ENCODE measurements at regions not wholly inside any gene's neighbourhood (a gene's known extent, or its start where the extent isn't known, plus 50 kb on each side); places are given as distances from the start of the nearest gene placed in this dataset.
A peak's percentile ranks its signal among the peaks of the same experiment; 100 is the strongest.

- DNase-seq (ENCODE audit: low spot score) = no peak
These were observed 73.9 kb downstream of the WNT5A start for GRCh38 chr3:55413236-55413635.

DNA sequence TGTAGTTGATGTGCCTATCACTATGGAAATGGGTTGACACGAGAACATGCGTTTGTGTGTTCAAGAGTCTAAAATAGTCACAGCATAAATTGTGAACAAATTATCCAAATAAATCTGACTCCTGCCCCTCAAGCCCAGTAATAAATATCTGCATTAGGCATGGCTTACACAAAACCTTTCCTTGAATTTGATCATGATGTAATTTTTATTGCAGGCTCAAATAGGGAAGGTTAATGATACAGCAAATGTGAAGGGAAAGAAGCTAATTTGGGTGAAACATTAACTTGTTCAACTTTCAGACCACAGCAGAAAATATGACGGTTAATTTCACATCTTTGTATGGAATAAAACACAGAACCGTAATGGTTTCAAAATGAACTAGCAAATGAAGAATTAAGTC lies 74.6 kb downstream of the WNT5A start:
- DNase-seq (ENCODE audit: low spot score) = no peak

GRCh38 chr3:55409806-55410205 lies 77.3 kb downstream of the WNT5A start:
- DNase-seq (ENCODE audit: low spot score) = no peak

DNA sequence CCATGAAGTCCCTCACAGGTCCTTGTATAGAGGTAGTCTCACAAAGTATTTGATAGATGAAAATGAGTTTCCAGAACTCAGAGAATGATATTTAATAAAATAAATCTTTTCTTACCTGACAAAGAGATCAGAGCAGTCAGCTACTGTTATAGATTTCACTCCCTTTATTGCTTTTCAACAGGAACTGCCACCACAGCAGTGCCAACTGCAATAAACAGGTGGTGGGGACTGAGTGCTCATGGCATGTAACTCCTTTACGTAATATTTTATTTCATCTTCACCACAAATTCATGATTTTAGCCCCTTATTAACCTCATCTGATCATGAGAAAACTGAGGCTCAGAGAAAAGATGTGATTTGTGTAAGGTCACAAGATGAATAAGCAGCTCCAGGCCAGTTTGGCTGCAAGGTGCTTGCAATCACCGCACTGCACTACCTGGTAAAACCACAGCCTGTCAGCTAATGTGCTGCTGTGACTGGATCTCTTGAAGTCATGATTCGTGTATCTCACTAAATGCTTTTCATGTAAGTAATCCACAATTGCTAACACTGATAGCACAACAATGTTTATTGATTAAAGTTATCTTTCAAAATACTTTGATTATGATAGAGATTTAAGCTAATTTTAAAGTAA lies 78.8 kb downstream of the WNT5A start:
- DNase-seq (ENCODE audit: low spot score) = no peak

GRCh38 chr3:55407426-55407820 lies 79.7 kb downstream of the WNT5A start:
- DNase-seq (ENCODE audit: low spot score) = no peak

DNA sequence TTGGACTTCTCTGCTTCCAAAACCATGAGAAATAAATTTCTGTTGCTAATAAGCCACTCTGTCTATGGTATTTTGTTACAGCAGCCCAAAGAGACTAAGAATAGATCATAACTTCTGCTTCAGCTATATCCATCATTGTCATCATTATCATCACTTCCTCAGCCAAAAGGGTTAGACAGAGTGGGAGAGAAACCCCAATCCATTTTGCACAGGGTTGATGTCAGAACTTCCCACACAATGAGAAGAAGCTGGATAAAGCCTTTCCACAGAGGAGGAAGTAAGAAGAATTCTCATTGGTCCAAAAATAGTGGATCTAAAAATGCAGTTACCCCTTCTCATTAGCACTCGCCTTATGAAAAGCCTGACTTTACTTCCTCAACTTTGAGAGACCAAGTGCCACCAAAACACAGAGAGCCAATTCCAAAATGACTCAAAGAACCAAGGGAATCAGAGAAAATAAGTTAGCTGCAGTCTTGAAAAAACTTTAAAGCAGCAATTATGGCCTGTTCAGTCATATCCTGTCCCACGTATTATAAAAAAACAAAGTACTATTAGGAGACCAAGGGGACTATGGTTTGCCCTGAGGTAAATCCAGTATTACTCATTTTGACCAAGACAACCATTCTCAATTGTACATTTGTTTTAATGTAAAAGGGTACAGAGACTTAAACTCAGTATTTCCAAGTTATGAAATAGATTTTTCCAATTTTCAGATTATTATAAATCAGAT lies 80.2 kb downstream of the WNT5A start:
- no peak for DNase-seq (ENCODE audit: low spot score)

- DNase-seq (ENCODE audit: low spot score) = no peak
These were observed 81.7 kb downstream of the WNT5A start for GRCh38 chr3:55405436-55405835.

GRCh38 chr3:55402886-55403609 lies 84.1 kb downstream of the WNT5A start:
- DNase-seq (ENCODE audit: low spot score) = no peak

DNA sequence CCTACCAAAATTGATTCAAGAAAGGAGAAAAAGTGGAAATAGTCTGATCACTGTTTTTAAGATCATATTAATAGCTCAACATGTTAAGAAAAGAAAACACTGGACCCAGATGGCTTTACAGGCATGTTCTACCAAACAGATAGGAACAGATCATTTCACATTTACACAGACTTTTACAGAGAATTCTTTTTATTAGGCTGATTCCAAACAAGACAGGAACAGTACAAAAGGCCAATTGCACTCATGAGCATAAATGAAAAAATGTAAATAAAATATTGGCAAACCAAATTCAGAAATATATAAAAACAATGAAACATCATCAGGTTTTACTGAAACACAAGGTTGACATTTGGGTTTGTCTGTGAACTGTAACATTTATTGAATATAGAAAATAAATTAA lies 106.5 kb downstream of the WNT5A start:
- DNase-seq (ENCODE audit: low spot score) = no peak

- no peak for DNase-seq (ENCODE audit: low spot score)
These were observed 110.3 kb downstream of the WNT5A start for GRCh38 chr3:55376753-55377347.

DNA sequence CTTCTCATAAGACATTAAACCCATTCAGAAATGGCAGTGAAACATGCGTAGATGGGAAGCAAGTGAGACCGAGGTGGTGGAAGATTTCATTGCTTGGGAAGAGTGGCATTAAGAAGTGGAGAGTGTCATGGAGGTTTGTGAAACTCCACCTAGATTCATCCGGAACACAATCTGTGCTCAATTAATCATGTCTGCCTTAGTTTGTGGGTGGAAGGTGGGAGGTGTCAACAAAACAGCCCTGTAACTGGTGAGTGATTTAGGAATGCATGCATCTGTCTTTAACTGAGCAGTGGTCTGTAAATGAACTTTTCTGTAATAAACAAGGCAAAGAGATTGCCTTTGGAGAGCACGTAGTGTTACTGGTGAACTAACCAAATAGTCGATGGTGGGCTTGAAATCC lies 113.7 kb downstream of the WNT5A start:
- no peak for DNase-seq (ENCODE audit: low spot score)

DNA sequence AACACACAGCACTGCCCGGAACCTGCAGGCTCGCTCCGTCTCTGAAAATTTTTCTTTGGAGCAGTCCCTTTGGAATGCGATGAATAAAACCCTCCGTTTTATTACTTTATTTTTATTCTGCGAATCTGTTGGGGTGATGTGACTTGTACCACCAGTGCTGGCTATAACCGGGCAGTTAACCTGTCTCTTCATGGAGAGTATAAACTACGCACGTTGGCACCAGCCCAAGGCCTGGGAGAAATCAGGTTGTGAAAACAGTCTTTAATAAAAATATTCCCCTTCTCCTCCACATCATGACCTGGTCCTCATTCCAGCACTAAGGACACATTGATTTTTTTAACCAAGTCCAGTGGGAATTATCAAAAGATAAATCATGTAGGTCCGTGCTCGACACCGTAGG lies 116.8 kb downstream of the WNT5A start:
- no peak for DNase-seq (ENCODE audit: low spot score)

DNA sequence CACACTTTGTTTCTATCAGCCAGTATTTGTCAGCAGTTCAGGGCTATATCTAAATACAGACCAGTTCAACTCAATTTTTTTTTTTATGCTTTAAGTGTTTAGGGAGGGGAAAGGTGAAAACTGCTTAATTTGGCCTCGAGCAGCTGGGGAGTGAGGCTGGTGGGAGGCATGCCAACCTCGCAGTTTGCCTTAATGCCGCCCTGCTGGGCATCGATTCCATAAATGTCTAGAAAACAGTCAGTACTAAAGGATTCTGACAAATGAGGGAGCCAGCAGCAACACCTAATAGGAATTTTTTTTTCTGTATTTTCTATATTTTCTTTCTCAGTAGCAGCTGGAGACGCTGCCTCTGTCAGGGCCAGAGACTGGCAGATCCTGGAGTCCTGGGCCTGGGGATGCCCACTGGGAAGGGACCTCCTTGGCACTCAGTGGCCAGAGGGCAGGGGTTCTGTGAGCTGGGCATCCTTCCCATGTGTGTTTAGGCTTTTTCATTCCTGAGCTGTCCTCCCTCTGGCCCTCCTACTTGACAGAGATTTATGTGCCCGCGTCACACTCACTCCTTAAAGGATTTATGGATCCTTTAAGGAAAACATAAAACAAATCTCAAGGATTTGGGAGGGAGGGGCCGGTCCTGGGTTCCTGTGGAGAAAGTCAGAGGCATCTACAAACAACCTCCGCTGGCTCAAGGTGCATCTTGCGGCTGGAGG lies 117.8 kb downstream of the WNT5A start:
- DNase-seq (ENCODE audit: low spot score) = peak; percentile 84

GRCh38 chr3:55368366-55368765 lies 118.7 kb downstream of the WNT5A start:
- peak; percentile 21 for DNase-seq (ENCODE audit: low spot score)

DNA sequence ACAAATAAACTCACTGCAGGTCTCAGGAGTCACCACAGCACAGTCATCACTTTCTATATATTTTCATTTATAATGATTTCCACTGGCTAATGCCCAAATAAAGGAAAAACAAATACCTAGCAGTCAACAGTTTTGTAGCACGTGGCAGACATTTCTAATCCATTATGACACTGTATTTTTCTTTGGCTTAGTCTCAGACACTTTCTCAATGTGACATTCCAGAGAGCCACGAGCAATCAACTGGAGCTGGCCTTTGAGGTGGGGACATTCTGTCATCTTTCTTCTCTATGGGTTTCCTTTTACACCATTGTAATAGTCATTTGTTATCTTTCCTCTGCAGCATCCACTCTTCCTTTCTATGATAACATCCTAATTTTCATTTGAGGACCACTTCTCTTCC lies 119.7 kb downstream of the WNT5A start:
- DNase-seq (ENCODE audit: low spot score) = no peak

DNA sequence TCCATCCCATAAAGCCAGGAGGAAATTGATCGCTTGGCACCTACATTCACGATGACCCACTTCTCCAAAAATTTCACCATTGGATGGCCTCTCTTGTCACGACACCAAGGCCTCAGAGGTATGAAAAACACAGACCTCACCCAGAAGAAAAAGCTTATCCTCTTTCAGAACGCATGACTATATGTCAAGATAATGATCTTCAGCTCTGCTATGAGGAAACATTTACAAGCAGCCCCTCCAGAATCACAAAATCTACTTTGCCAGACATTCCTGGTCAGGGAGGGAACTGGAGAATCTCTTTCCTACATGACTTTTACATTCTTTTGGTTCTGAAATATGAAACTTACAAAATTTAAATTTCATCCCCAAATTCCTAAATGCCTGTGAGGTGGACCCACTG lies 122.7 kb downstream of the WNT5A start:
- DNase-seq (ENCODE audit: low spot score) = peak; percentile 13

DNA sequence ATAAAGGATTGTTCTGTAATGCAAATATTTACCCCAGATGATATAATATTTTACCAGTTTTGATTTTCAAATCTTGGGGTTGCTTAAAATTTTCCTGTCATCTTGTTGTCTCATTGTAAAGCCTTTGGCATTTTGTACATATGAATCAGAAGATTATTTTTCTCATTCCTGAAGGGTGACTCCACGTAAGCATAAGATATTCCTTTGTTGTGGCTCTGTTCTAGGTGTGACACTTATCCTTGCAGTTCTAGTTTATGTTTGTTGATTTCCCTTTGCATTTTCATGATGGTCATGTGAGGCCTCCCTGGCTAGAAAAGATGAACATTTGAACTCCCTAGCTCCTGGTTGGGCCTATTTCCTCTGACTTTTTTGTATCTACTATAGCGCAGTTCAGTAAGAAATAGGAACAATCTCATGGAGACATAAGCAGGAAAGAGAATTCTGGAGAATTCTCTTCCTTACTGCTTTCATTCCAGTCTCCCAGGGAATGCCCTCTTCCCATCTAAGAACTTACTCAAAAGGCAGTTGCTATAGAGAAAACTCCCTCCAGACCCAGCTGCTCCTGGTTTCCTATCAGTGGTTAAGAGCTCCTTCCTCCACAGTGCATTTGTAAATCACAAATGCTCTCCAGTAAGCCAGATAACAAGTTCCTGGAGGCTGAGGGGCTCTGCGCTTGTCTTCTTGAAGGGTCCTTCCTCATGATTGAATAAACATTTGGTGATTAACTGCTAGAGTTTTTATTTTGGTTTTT lies 124.7 kb downstream of the WNT5A start:
- no peak for DNase-seq (ENCODE audit: low spot score)

- DNase-seq (ENCODE audit: low spot score) = no peak
These were observed 129.3 kb downstream of the WNT5A start for GRCh38 chr3:55357796-55358195.

DNA sequence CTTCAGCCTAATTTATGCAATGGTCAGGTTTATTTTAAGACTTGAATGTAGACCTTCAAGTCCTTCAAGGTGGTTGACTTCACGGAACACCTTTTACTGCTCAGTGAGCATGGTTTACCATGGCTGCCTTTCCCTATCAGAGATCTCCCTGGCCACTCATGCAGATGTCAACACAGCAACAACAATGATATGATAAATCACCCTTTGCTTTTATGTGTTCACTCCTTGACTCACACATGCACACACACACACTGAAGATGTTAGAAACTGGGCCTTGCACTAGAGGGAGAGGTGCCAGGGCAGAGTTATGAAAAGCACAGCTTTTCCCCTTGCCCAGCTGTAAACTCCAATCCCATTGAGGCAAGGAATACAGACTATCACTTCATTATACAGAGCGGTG lies 134.4 kb downstream of the WNT5A start:
- DNase-seq (ENCODE audit: low spot score) = no peak

- no peak for DNase-seq (ENCODE audit: low spot score)
These were observed 137.3 kb downstream of the WNT5A start for GRCh38 chr3:55349851-55350250.

Measured in umbilical cord (tissue), 1 donor.